GM23338 (cell line): ENCODE measurements at regions not wholly inside any gene's neighbourhood (a gene's known extent, or its start where the extent isn't known, plus 50 kb on each side); places are given as distances from the start of the nearest gene placed in this dataset.

Experiments used
- ATAC-seq: fragments of 200-7000 bp; cut with Tn5 transposase; 3 replicates; pipeline ENCODE4 v1.9.1; 2020
- DNase-seq: peaks from one replicate; pipeline ENCODE4 v3.0.0-alpha.2; 2015; ENCODE audit warnings: low spot score
- H2AFZ ChIP-seq: fragments of 200-600 bp; sonication (generic); 2 replicates; pipeline ENCODE4 v1.8.0; 2016; ENCODE audit warnings: antibody characterized with exemption, mild to moderate bottlenecking, moderate library complexity
- H3F3A ChIP-seq: fragments of 200-600 bp; sonication (generic); replicated peaks from 2 replicates; pipeline ENCODE4 v1.8.0; 2017; ENCODE audit warnings: antibody characterized with exemption, mixed run types, low read depth
- H3K27ac ChIP-seq: fragments of 200-600 bp; sonication (generic); 2 replicates; pipeline ENCODE4 v1.6.1; 2016; ENCODE audit warnings: low read depth
- H3K27me3 ChIP-seq: fragments of 200-600 bp; sonication (generic); 2 replicates; pipeline ENCODE4 v1.8.0; 2016; ENCODE audit warnings: mild to moderate bottlenecking, mixed run types, moderate library complexity; ENCODE audit not compliant: insufficient read depth
- H3K36me3 ChIP-seq: fragments of 200-600 bp; sonication (generic); 2 replicates; pipeline ENCODE4 v1.8.0; 2016; ENCODE audit warnings: mild to moderate bottlenecking; ENCODE audit not compliant: insufficient read depth
- H3K4me1 ChIP-seq: fragments of 200-600 bp; sonication (generic); 2 replicates; pipeline ENCODE4 v1.8.0; 2016; ENCODE audit warnings: mild to moderate bottlenecking, moderate library complexity; ENCODE audit not compliant: insufficient read depth
- H3K4me2 ChIP-seq: fragments of 200-600 bp; sonication (generic); 2 replicates; pipeline ENCODE4 v1.7.1; 2017; ENCODE audit warnings: mixed run types
- H3K4me3 ChIP-seq: fragments of 200-600 bp; sonication (generic); 2 replicates; pipeline ENCODE4 v1.6.1; 2016; ENCODE audit warnings: mixed run types
- H3K79me2 ChIP-seq: fragments of 200-600 bp; sonication (generic); replicated peaks from 2 replicates; pipeline ENCODE4 v1.8.0; 2017; ENCODE audit warnings: mild to moderate bottlenecking; ENCODE audit not compliant: insufficient read depth
- H3K9me2 ChIP-seq: fragments of 200-600 bp; sonication (generic); 2 replicates; pipeline ENCODE4 v1.8.0; 2017; ENCODE audit not compliant: insufficient read depth
- H4K20me1 ChIP-seq: fragments of 200-600 bp; sonication (generic); replicated peaks from 2 replicates; pipeline ENCODE4 v1.8.0; 2017; ENCODE audit warnings: mild to moderate bottlenecking; ENCODE audit not compliant: insufficient read depth
- H3K27ac Mint-ChIP-seq: 2 replicates; pipeline ENCODE4 v1.8.0; 2020; ENCODE audit warnings: inconsistent platforms, mild to moderate bottlenecking, moderate library complexity, mixed read lengths
- H3K27me3 Mint-ChIP-seq: 3 replicates; pipeline ENCODE4 v1.8.0; 2022; ENCODE audit warnings: low read depth, mild to moderate bottlenecking, moderate library complexity, mixed read lengths, inconsistent platforms; ENCODE audit not compliant: insufficient read depth, poor library complexity
- H3K36me3 Mint-ChIP-seq: 3 replicates; pipeline ENCODE4 v1.8.0; 2021; ENCODE audit warnings: low read depth, mild to moderate bottlenecking, inconsistent platforms, moderate library complexity, mixed read lengths
- H3K4me1 Mint-ChIP-seq: 3 replicates; pipeline ENCODE4 v1.8.0; 2020; ENCODE audit warnings: mild to moderate bottlenecking, inconsistent platforms, mixed read lengths
- H3K4me3 Mint-ChIP-seq: 3 replicates; pipeline ENCODE4 v1.8.0; 2021; ENCODE audit warnings: moderate library complexity, mild to moderate bottlenecking, inconsistent platforms, mixed read lengths
- H3K9me3 Mint-ChIP-seq: 3 replicates; pipeline ENCODE4 v1.8.0; 2020; ENCODE audit warnings: moderate library complexity, mild to moderate bottlenecking, inconsistent platforms, mixed read lengths
- CREB1 ChIP-seq: fragments of 250-450 bp; sonication (Bioruptor Pico); IDR thresholded peaks from 2 replicates; pipeline ENCODE4 v1.5.0; 2020; ENCODE audit warnings: low read depth, mild to moderate bottlenecking, moderate library complexity
- EZH2 ChIP-seq: fragments of 200-600 bp; sonication (generic); IDR thresholded peaks from one replicate; pipeline ENCODE4 v1.8.0; 2017; ENCODE audit warnings: antibody characterized with exemption, mild to moderate bottlenecking, low read depth; ENCODE audit not compliant: unreplicated experiment
- EZH2phosphoT487 ChIP-seq: fragments of 200-600 bp; sonication (generic); IDR thresholded peaks from one replicate; pipeline ENCODE4 v1.8.1; 2018; ENCODE audit warnings: antibody characterized with exemption; ENCODE audit not compliant: unreplicated experiment
- JUNB ChIP-seq: IDR thresholded peaks from one replicate; pipeline ENCODE4 v1.6.1; 2016; ENCODE audit warnings: antibody characterized with exemption; ENCODE audit not compliant: unreplicated experiment
- NANOG ChIP-seq: IDR thresholded peaks from 2 replicates; pipeline ENCODE4 v1.6.1; 2016; ENCODE audit warnings: antibody characterized with exemption, borderline replicate concordance
- POLR2AphosphoS5 ChIP-seq: IDR thresholded peaks from 2 replicates; pipeline ENCODE4 v1.6.1; 2016; ENCODE audit warnings: antibody characterized with exemption, low read depth
- STAT1 ChIP-seq: IDR thresholded peaks from one replicate; pipeline ENCODE4 v1.6.1; 2016; ENCODE audit warnings: antibody characterized with exemption; ENCODE audit not compliant: unreplicated experiment
- ZNF114 ChIP-seq: fragments of 250-450 bp; sonication (Bioruptor Pico); IDR thresholded peaks from 2 replicates; pipeline ENCODE4 v1.5.0; 2020; ENCODE audit warnings: mild to moderate bottlenecking, moderate library complexity
- ZNF331 ChIP-seq: fragments of 250-450 bp; sonication (Bioruptor Pico); IDR thresholded peaks from 2 replicates; pipeline ENCODE4 v1.5.0; 2020; ENCODE audit warnings: low read depth, mild to moderate bottlenecking, moderate library complexity
- ZNF462 ChIP-seq: fragments of 250-450 bp; sonication (Bioruptor Pico); IDR thresholded peaks from 2 replicates; pipeline ENCODE4 v1.5.0; 2020; ENCODE audit warnings: mild to moderate bottlenecking, moderate library complexity
- TF ChIP-seq, protein P1 (sequence below): IDR thresholded peaks from 2 replicates; pipeline ENCODE4 v1.6.1; 2016; ENCODE audit warnings: antibody characterized with exemption
- TF ChIP-seq, protein P2 (sequence below), 2 experiments: fragments of 200-600 bp in 1 of 2; sonication (generic) in 1 of 2; conservative IDR thresholded peaks; 2 replicates each; pipeline versions ENCODE4 v1.5.1 to v1.6.1; 2016 to 2017; ENCODE audit warnings: antibody characterized with exemption in 2 of 2, low read depth in 2 of 2, mild to moderate bottlenecking in 2 of 2, moderate library complexity in 1 of 2
- TF ChIP-seq, protein P3 (sequence below): IDR thresholded peaks from one replicate; pipeline ENCODE4 v1.6.1; 2018; ENCODE audit warnings: antibody characterized with exemption; ENCODE audit not compliant: unreplicated experiment

GRCh38 chr3:70546679-70547078, 234.2 kb upstream of the MDFIC2 start:
- H3K4me3 Mint-ChIP-seq: no peak overlapping the region
- Histone ChIP-seq H3F3A (no peaks in the 10 kb centered on the region), H2AFZ (no peak overlapping the region), H4K20me1 (no peaks in the 10 kb centered on the region), H3K27ac (no peak overlapping the region), H3K79me2 (no peaks in the 10 kb centered on the region), H3K9me2 (no peaks in the 10 kb centered on the region; the same call in 1 of the 2 replicates), H3K4me3 (no peak overlapping the region), H3K4me2 (no peak overlapping the region), H3K27me3 (no peaks in the 10 kb centered on the region), H3K4me1 (no peaks in the 10 kb centered on the region; the same call in 1 of the 2 replicates), H3K36me3 (no peaks in the 10 kb centered on the region; the same call in none of the 2 replicates)
- TF ChIP-seq POLR2AphosphoS5 (no peak), STAT1 (no peak), JUNB (no peak), EZH2phosphoT487 (no peak), ZNF331 (CRISPR knock-in tag) (no peak), CREB1 (no peak), ZNF114 (no peak), EZH2 (no peak), ZNF462 (CRISPR knock-in tag) (no peak), NANOG (no peak)
- TF ChIP-seq, protein P1, sequence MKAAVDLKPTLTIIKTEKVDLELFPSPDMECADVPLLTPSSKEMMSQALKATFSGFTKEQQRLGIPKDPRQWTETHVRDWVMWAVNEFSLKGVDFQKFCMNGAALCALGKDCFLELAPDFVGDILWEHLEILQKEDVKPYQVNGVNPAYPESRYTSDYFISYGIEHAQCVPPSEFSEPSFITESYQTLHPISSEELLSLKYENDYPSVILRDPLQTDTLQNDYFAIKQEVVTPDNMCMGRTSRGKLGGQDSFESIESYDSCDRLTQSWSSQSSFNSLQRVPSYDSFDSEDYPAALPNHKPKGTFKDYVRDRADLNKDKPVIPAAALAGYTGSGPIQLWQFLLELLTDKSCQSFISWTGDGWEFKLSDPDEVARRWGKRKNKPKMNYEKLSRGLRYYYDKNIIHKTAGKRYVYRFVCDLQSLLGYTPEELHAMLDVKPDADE: no peak
- TF ChIP-seq, protein P2, sequence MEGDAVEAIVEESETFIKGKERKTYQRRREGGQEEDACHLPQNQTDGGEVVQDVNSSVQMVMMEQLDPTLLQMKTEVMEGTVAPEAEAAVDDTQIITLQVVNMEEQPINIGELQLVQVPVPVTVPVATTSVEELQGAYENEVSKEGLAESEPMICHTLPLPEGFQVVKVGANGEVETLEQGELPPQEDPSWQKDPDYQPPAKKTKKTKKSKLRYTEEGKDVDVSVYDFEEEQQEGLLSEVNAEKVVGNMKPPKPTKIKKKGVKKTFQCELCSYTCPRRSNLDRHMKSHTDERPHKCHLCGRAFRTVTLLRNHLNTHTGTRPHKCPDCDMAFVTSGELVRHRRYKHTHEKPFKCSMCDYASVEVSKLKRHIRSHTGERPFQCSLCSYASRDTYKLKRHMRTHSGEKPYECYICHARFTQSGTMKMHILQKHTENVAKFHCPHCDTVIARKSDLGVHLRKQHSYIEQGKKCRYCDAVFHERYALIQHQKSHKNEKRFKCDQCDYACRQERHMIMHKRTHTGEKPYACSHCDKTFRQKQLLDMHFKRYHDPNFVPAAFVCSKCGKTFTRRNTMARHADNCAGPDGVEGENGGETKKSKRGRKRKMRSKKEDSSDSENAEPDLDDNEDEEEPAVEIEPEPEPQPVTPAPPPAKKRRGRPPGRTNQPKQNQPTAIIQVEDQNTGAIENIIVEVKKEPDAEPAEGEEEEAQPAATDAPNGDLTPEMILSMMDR (conservative IDR thresholded peaks at IDR 0.05; ENCODE audit: low read depth in 2 of 2): no peak
- TF ChIP-seq, protein P3, sequence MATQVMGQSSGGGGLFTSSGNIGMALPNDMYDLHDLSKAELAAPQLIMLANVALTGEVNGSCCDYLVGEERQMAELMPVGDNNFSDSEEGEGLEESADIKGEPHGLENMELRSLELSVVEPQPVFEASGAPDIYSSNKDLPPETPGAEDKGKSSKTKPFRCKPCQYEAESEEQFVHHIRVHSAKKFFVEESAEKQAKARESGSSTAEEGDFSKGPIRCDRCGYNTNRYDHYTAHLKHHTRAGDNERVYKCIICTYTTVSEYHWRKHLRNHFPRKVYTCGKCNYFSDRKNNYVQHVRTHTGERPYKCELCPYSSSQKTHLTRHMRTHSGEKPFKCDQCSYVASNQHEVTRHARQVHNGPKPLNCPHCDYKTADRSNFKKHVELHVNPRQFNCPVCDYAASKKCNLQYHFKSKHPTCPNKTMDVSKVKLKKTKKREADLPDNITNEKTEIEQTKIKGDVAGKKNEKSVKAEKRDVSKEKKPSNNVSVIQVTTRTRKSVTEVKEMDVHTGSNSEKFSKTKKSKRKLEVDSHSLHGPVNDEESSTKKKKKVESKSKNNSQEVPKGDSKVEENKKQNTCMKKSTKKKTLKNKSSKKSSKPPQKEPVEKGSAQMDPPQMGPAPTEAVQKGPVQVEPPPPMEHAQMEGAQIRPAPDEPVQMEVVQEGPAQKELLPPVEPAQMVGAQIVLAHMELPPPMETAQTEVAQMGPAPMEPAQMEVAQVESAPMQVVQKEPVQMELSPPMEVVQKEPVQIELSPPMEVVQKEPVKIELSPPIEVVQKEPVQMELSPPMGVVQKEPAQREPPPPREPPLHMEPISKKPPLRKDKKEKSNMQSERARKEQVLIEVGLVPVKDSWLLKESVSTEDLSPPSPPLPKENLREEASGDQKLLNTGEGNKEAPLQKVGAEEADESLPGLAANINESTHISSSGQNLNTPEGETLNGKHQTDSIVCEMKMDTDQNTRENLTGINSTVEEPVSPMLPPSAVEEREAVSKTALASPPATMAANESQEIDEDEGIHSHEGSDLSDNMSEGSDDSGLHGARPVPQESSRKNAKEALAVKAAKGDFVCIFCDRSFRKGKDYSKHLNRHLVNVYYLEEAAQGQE: no peak
- H3K27ac Mint-ChIP-seq: no peak overlapping the region
- no peak for DNase-seq
- peaks cover 12% of the 10 kb centered on the region for H3K27me3 Mint-ChIP-seq
- peaks cover 8% of the 10 kb centered on the region for H3K4me1 Mint-ChIP-seq
- H3K9me3 Mint-ChIP-seq: peaks cover 42% of the 10 kb centered on the region
- peaks cover 45% of the 10 kb centered on the region for H3K36me3 Mint-ChIP-seq
- ATAC-seq: no peak
